Duodenal mucosa (tissue), 2 donors: ENCODE measurements at regions not wholly inside any gene's neighbourhood (a gene's known extent, or its start where the extent isn't known, plus 50 kb on each side); places are given as distances from the start of the nearest gene placed in this dataset.

Experiments
- H3K27ac ChIP-seq: one replicate; pipeline ENCODE4 v1.7.0; 2013; ENCODE audit warnings: low read depth, low read length
- H3K27me3 ChIP-seq, 2 donors: one replicate each; pipeline ENCODE4 v1.7.0; 2013; ENCODE audit warnings: low read length in 2 of 2, control low read depth in 1 of 2; ENCODE audit not compliant: insufficient read depth in 2 of 2, control insufficient read depth in 1 of 2
- H3K36me3 ChIP-seq, 2 donors: one replicate each; pipeline ENCODE4 v1.7.0; 2013; ENCODE audit warnings: low read length in 2 of 2, control low read depth in 1 of 2; ENCODE audit not compliant: insufficient read depth in 2 of 2, control insufficient read depth in 1 of 2
- H3K4me1 ChIP-seq, 2 donors: one replicate each; pipeline ENCODE4 v1.7.0; 2013; ENCODE audit warnings: low read length in 2 of 2, control low read depth in 1 of 2; ENCODE audit not compliant: insufficient read depth in 2 of 2, control insufficient read depth in 1 of 2
- H3K4me3 ChIP-seq, 2 donors: one replicate each; pipeline ENCODE4 v1.7.0; 2013; ENCODE audit warnings: low read length in 2 of 2, low read depth in 1 of 2
- H3K9ac ChIP-seq, 2 donors: one replicate each; pipeline ENCODE4 v1.7.0; 2013; ENCODE audit warnings: low read length in 2 of 2, low read depth in 1 of 2
- H3K9me3 ChIP-seq, 2 donors: one replicate each; pipeline ENCODE4 v1.7.0; 2013; ENCODE audit warnings: low read length in 2 of 2, control low read depth in 1 of 2; ENCODE audit not compliant: control insufficient read depth in 1 of 2

DNA sequence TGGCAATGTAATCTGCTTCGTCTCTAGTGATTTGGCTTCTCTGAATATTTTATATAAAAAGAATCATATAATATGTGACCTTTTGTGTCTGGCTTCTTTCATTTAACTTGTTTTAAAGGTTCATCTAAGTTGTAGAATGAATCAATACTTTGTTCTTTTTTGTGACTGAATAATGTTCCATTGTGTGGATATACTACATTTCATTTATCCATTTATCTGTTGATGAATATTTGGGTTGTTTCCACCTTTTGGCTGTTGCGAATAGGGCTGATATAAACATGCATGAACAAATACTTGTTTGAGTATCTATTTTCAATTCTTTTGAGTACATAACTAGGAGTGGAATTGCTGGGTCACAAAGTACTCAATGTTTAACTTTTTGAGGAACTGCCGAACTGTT, 63.8 kb upstream of the TNP1 start:
- no peak overlapping the region for H3K9ac ChIP-seq
- no peaks in the 10 kb centered on the region for H3K4me1 ChIP-seq
- no peak overlapping the region for H3K4me3 ChIP-seq
- H3K36me3 ChIP-seq = no peaks in the 10 kb centered on the region
- H3K27me3 ChIP-seq = no peaks in the 10 kb centered on the region
- no peaks in the 10 kb centered on the region for H3K9me3 ChIP-seq
- no peak overlapping the region for H3K27ac ChIP-seq

DNA sequence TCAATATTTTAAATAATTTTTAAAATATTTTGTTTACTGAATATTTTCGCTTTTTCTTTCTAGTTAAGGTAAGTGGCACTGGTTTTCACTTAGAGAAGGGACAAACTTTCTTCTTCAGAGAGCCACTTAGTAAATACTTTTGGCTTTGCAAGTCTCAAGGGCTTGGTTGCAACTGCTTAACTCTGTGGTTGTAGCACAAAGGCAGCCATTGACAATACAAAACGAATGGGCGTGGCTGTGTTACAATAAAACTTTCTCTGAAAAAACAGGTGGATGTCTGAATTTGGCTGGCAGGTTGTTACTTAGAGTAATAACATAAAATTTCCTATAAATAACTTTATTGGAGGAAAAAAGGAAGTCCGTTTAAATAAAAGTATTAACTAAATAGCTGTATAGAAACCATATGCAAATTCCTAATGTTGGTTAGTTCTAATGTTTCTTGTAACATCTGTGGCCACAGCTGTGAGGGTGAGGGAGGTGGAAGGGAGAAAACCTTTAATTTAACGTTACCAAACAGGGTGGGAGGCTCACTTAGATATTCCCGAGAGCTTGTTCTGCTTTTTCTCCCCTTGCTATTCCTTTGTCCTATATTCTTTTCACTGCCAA, 62.4 kb upstream of the TNP1 start:
- no peaks in the 10 kb centered on the region for H3K9me3 ChIP-seq
- H3K27ac ChIP-seq = no peak overlapping the region
- H3K4me3 ChIP-seq = no peak overlapping the region
- no peak overlapping the region for H3K9ac ChIP-seq
- no peaks in the 10 kb centered on the region for H3K27me3 ChIP-seq
- H3K4me1 ChIP-seq = no peaks in the 10 kb centered on the region
- H3K36me3 ChIP-seq = no peaks in the 10 kb centered on the region

DNA sequence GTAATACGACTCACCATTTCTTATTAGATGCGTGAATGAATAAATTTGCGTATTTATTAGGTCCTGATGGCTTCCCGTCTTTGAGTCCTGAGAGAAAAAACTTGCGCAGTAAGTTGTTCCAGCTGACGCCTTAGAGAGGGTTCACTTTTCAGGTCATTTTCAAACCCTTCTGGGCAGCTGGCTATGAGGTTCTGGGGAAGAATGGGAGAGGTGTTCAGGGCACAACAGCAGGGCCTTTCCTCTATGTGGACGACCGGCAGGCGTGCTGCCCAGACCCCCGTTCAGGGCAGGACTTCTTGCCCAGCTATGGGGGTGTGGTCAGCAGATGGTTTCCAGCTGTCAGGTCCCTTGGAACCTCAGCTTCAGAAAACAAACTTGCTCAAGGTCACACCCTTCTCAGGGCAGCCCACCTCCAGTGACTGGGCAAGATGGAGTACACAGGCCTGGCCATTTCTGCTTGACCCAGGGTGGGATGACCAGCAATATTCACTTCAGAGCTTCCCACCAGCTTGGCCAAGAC, 61.1 kb upstream of the TNP1 start:
- Histone ChIP-seq H3K36me3 (no peaks in the 10 kb centered on the region), H3K27me3 (no peaks in the 10 kb centered on the region), H3K4me3 (no peak overlapping the region), H3K9me3 (no peaks in the 10 kb centered on the region), H3K4me1 (no peaks in the 10 kb centered on the region), H3K9ac (no peak overlapping the region), H3K27ac (no peak overlapping the region)

DNA sequence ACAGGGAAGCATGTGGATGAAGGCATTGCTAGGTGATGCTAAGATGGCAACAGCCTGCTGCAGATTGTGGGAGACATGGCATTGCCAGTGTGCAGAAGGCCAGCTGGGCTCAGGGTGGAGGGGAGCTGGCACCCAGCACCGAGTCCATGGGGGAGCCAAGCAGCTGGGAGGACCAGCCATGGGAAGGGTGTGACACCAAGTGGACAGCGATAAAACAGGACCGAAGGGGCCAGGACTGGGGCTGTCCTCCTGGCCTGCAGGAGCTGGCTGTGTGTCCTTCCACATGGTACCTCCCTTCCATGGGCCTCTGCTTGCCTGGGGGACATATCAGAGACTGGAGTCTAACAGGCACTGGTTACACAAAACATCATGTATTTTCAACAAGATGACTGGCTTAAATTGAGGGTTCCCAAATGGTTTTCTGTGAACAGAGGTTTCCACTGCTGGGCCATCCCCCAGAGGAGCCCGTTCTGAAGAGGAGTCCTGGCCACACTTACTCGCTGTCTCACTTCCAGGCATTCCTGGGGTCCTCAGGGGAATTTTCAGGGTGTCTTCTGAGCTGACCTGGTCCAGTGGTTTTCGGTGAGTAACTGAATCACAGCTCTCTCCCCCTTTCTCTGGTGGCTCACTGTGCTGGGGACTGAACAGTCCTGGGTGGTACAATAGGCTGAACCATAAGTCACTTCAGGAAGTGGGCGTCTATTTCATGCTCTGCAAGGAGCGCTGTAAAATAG, 60.4 kb upstream of the TNP1 start:
- no peaks in the 10 kb centered on the region for H3K36me3 ChIP-seq
- H3K9me3 ChIP-seq = no peaks in the 10 kb centered on the region
- no peaks in the 10 kb centered on the region for H3K4me1 ChIP-seq
- no peak overlapping the region for H3K4me3 ChIP-seq
- H3K9ac ChIP-seq = no peak overlapping the region
- no peaks in the 10 kb centered on the region for H3K27me3 ChIP-seq
- no peak overlapping the region for H3K27ac ChIP-seq

DNA sequence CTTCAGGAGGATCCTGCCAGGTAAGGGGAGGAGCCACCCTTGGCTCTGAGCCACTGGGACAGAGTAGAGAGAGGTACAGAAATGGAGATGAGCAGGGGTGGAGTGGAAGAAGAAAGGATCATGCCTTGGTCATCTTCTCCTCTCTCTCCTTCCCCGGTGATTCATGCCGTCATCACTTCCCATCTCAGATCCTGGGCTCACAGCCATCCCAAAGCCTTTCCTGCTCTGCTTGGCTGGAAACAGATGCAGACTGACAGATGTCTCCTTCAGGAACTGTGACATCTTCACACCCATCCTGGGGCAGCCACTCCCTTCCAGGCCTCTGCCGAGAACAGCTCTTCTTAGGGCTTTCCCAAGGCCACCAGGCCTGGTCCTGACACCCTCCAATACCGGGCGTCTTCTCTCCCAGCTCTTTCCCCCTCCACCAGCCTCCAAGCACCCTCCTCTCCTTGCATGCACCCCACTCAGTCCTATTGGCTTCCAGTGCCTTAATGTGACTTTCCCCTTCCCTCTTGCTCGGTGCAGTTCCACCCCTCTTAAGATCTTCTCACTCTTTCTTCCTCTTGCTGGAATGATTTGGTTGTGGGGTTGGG, 58.3 kb upstream of the TNP1 start:
- H3K4me1 ChIP-seq = no peaks in the 10 kb centered on the region
- H3K9ac ChIP-seq = no peak overlapping the region
- H3K36me3 ChIP-seq = no peaks in the 10 kb centered on the region
- no peaks in the 10 kb centered on the region for H3K9me3 ChIP-seq
- no peak overlapping the region for H3K27ac ChIP-seq
- no peaks in the 10 kb centered on the region for H3K27me3 ChIP-seq
- H3K4me3 ChIP-seq = no peak overlapping the region

DNA sequence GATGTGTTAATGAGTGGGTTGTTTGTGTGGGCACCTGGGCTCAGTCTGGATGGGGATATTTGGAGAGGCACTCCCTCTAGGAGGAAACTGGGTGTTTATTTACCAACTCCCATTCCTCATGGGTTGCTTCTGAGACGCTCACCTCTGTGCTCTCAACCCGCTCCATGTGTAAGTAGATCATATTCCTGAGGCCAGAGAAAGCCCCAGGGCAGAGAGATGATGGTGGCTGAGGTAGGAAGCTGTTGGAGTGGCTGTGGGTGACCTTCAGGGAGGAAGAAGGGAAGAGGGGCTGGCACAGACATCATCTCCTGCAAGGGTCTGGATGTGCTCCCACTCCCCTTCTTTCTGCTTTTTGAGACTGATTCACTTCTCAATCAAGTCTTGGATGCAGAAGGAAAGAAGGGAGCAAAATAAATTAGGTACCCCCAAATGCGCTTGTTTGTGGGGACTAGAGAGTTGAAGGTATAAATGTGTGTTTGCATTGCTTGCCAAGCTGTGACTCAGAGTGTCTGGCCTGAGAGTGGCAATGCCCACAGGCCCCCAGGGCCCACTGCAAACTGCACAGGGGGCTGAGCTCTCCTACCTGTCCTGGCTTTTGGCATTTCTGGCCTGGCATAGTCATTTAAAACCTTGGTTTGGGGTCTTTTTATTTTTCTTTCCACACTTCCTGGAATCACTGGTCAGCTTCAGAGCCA, 57.2 kb upstream of the TNP1 start:
- Histone ChIP-seq H3K9me3 (no peaks in the 10 kb centered on the region), H3K36me3 (no peaks in the 10 kb centered on the region), H3K9ac (no peak overlapping the region), H3K4me1 (no peaks in the 10 kb centered on the region), H3K4me3 (no peak overlapping the region), H3K27ac (no peak overlapping the region), H3K27me3 (no peaks in the 10 kb centered on the region)

DNA sequence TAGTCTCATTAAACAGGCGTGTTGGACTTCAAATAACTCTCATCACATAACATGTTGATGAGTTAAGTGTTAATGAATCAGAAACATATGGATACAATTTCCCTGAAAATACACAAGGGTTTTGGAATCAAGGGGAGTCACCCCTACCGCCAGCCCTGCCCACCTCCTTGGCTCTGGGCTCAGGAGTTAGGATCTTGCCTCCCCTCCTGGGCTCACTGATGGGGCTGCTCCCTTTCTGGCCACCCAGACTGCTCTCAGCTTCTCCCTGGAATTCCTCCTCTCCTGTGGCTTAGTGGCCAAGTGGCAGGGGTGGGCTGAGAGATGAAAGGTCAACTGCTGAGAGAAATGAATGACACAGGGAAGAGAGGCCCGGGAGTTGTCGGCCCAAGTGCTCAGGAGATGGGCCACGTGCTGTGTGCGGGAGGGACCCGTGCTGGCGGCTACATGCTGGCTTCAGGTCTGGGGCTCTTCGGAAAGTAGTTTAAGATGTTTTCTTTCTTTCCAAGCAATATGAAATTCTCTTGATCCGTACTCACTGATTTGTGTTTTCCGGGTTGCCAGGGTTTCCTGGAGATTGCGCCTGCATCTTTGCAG, 55.8 kb upstream of the TNP1 start:
- H3K27me3 ChIP-seq = no peaks in the 10 kb centered on the region
- H3K36me3 ChIP-seq = no peaks in the 10 kb centered on the region
- no peaks in the 10 kb centered on the region for H3K9me3 ChIP-seq
- H3K4me3 ChIP-seq = no peak overlapping the region
- no peak overlapping the region for H3K27ac ChIP-seq
- H3K9ac ChIP-seq = no peak overlapping the region
- H3K4me1 ChIP-seq = no peaks in the 10 kb centered on the region

DNA sequence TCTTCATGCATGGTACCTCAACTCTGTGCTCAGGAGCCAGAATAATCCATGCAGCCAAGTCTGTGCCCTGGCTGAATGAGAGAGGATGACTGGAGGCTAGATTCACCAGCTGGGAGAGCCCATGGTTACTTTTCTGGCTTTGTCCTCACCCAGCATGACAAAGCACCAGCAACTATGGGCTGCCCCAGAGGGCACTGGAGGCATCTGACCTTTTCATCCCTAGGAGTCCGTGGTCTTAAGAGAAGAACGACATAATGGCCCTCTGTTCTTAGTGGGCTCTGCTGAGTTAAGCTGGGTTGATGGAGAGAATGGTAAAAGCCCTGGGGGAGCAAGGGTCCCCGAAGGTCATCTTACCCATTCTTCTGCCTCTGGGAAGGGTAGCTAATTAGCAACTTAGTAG, 54.6 kb upstream of the TNP1 start:
- H3K27me3 ChIP-seq = no peaks in the 10 kb centered on the region
- H3K27ac ChIP-seq = no peak overlapping the region
- no peak overlapping the region for H3K4me3 ChIP-seq
- no peaks in the 10 kb centered on the region for H3K36me3 ChIP-seq
- H3K4me1 ChIP-seq = no peaks in the 10 kb centered on the region
- H3K9ac ChIP-seq = no peak overlapping the region
- no peaks in the 10 kb centered on the region for H3K9me3 ChIP-seq

DNA sequence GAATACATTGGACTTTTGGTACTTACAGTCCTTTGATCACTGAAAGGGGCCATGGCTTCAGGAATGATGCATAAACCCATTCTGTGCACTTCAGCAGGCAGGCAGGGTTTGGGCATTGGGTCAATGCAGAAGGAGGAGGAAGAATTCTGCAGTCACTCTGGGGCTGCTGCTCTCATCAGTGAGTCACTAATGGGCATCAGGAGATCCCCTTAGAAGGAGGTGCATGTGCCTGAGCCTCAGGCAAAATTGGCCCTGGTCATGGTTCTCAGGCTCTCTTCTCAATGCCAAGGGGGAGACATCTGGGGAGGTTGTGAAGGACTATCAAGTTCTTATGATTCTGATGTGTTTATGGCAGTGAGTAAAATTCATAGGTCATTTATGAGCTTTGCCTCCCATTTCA, 52.0 kb upstream of the TNP1 start:
- Histone ChIP-seq H3K27me3 (no peaks in the 10 kb centered on the region), H3K27ac (no peak overlapping the region), H3K4me3 (no peak overlapping the region), H3K36me3 (no peaks in the 10 kb centered on the region), H3K9ac (no peak overlapping the region), H3K4me1 (no peaks in the 10 kb centered on the region), H3K9me3 (no peaks in the 10 kb centered on the region)

DNA sequence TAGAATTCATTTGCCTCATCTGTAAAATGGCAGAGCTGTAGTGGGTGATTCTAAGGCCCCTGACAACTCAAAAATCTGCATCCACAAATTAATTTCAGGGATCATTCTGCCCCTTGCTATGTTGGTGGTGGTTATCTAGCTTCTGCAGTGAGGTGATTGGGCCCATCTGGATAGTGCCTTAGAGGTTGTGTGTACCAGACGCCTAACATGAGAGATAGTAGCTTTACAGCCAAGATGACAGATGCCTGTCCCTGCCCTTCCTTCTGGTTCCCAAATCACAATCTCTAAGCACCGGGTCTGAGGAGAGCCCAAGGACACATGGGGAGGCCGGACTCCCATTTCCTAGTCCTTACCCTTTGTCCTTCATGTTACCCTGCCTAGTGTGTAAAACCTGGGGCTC, 51.1 kb upstream of the TNP1 start:
- H3K27me3 ChIP-seq = no peaks in the 10 kb centered on the region
- H3K9me3 ChIP-seq = no peaks in the 10 kb centered on the region
- H3K4me3 ChIP-seq = no peak overlapping the region
- no peak overlapping the region for H3K9ac ChIP-seq
- H3K36me3 ChIP-seq = no peaks in the 10 kb centered on the region
- no peaks in the 10 kb centered on the region for H3K4me1 ChIP-seq
- no peak overlapping the region for H3K27ac ChIP-seq
